ENCODE measurements at regions not wholly inside any gene's neighbourhood (a gene's known extent, or its start where the extent isn't known, plus 50 kb on each side); places are given as distances from the start of the nearest gene placed in this dataset.

DNA sequence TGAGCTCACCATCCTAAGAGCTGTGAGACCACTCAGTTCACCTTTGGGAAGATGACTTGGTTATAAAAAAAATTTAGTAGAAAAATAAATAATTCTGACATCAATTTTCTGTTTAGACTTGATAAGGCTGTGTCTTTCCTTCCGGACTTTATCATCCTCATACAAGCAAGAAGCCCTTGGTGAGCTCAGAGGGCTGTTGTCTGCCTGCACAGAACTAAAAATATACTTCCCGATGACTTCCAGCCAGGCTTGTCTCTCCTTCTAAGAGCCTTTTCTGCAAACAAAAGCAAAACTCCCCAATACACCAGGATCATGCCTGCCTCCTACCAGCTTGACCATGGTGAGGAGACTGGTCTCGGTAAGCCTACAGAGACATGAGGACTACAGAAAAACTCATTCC is 58.3 kb upstream of the PHOX2B start:
- TF ChIP-seq, protein P1, sequence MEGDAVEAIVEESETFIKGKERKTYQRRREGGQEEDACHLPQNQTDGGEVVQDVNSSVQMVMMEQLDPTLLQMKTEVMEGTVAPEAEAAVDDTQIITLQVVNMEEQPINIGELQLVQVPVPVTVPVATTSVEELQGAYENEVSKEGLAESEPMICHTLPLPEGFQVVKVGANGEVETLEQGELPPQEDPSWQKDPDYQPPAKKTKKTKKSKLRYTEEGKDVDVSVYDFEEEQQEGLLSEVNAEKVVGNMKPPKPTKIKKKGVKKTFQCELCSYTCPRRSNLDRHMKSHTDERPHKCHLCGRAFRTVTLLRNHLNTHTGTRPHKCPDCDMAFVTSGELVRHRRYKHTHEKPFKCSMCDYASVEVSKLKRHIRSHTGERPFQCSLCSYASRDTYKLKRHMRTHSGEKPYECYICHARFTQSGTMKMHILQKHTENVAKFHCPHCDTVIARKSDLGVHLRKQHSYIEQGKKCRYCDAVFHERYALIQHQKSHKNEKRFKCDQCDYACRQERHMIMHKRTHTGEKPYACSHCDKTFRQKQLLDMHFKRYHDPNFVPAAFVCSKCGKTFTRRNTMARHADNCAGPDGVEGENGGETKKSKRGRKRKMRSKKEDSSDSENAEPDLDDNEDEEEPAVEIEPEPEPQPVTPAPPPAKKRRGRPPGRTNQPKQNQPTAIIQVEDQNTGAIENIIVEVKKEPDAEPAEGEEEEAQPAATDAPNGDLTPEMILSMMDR (IDR thresholded peaks at IDR 0.05) = no peak
- TF ChIP-seq POLR2A (IDR thresholded peaks at IDR 0.05) = no peak
- TF ChIP-seq EP300 (IDR thresholded peaks at IDR 0.05) = no peak
